GM23338 (cell line): ENCODE measurements at regions not wholly inside any gene's neighbourhood (a gene's known extent, or its start where the extent isn't known, plus 50 kb on each side); places are given as distances from the start of the nearest gene placed in this dataset.

ENCODE experiments used
- ATAC-seq: fragments of 200-7000 bp; cut with Tn5 transposase; 3 replicates; pipeline ENCODE4 v1.9.1; 2020
- DNase-seq: peaks from one replicate; pipeline ENCODE4 v3.0.0-alpha.2; 2015; ENCODE audit warnings: low spot score
- H2AFZ ChIP-seq: fragments of 200-600 bp; sonication (generic); 2 replicates; pipeline ENCODE4 v1.8.0; 2016; ENCODE audit warnings: antibody characterized with exemption, mild to moderate bottlenecking, moderate library complexity
- H3F3A ChIP-seq: fragments of 200-600 bp; sonication (generic); replicated peaks from 2 replicates; pipeline ENCODE4 v1.8.0; 2017; ENCODE audit warnings: antibody characterized with exemption, mixed run types, low read depth
- H3K27ac ChIP-seq: fragments of 200-600 bp; sonication (generic); 2 replicates; pipeline ENCODE4 v1.6.1; 2016; ENCODE audit warnings: low read depth
- H3K27me3 ChIP-seq: fragments of 200-600 bp; sonication (generic); 2 replicates; pipeline ENCODE4 v1.8.0; 2016; ENCODE audit warnings: mild to moderate bottlenecking, mixed run types, moderate library complexity; ENCODE audit not compliant: insufficient read depth
- H3K36me3 ChIP-seq: fragments of 200-600 bp; sonication (generic); 2 replicates; pipeline ENCODE4 v1.8.0; 2016; ENCODE audit warnings: mild to moderate bottlenecking; ENCODE audit not compliant: insufficient read depth
- H3K4me1 ChIP-seq: fragments of 200-600 bp; sonication (generic); 2 replicates; pipeline ENCODE4 v1.8.0; 2016; ENCODE audit warnings: mild to moderate bottlenecking, moderate library complexity; ENCODE audit not compliant: insufficient read depth
- H3K4me2 ChIP-seq: fragments of 200-600 bp; sonication (generic); 2 replicates; pipeline ENCODE4 v1.7.1; 2017; ENCODE audit warnings: mixed run types
- H3K4me3 ChIP-seq: fragments of 200-600 bp; sonication (generic); 2 replicates; pipeline ENCODE4 v1.6.1; 2016; ENCODE audit warnings: mixed run types
- H3K79me2 ChIP-seq: fragments of 200-600 bp; sonication (generic); replicated peaks from 2 replicates; pipeline ENCODE4 v1.8.0; 2017; ENCODE audit warnings: mild to moderate bottlenecking; ENCODE audit not compliant: insufficient read depth
- H3K9me2 ChIP-seq: fragments of 200-600 bp; sonication (generic); 2 replicates; pipeline ENCODE4 v1.8.0; 2017; ENCODE audit not compliant: insufficient read depth
- H4K20me1 ChIP-seq: fragments of 200-600 bp; sonication (generic); replicated peaks from 2 replicates; pipeline ENCODE4 v1.8.0; 2017; ENCODE audit warnings: mild to moderate bottlenecking; ENCODE audit not compliant: insufficient read depth
- H3K27ac Mint-ChIP-seq: 2 replicates; pipeline ENCODE4 v1.8.0; 2020; ENCODE audit warnings: inconsistent platforms, mild to moderate bottlenecking, moderate library complexity, mixed read lengths
- H3K27me3 Mint-ChIP-seq: 3 replicates; pipeline ENCODE4 v1.8.0; 2022; ENCODE audit warnings: low read depth, mild to moderate bottlenecking, moderate library complexity, mixed read lengths, inconsistent platforms; ENCODE audit not compliant: insufficient read depth, poor library complexity
- H3K36me3 Mint-ChIP-seq: 3 replicates; pipeline ENCODE4 v1.8.0; 2021; ENCODE audit warnings: low read depth, mild to moderate bottlenecking, inconsistent platforms, moderate library complexity, mixed read lengths
- H3K4me1 Mint-ChIP-seq: 3 replicates; pipeline ENCODE4 v1.8.0; 2020; ENCODE audit warnings: mild to moderate bottlenecking, inconsistent platforms, mixed read lengths
- H3K4me3 Mint-ChIP-seq: 3 replicates; pipeline ENCODE4 v1.8.0; 2021; ENCODE audit warnings: moderate library complexity, mild to moderate bottlenecking, inconsistent platforms, mixed read lengths
- H3K9me3 Mint-ChIP-seq: 3 replicates; pipeline ENCODE4 v1.8.0; 2020; ENCODE audit warnings: moderate library complexity, mild to moderate bottlenecking, inconsistent platforms, mixed read lengths
- CREB1 ChIP-seq: fragments of 250-450 bp; sonication (Bioruptor Pico); IDR thresholded peaks from 2 replicates; pipeline ENCODE4 v1.5.0; 2020; ENCODE audit warnings: low read depth, mild to moderate bottlenecking, moderate library complexity
- EZH2 ChIP-seq: fragments of 200-600 bp; sonication (generic); IDR thresholded peaks from one replicate; pipeline ENCODE4 v1.8.0; 2017; ENCODE audit warnings: antibody characterized with exemption, mild to moderate bottlenecking, low read depth; ENCODE audit not compliant: unreplicated experiment
- EZH2phosphoT487 ChIP-seq: fragments of 200-600 bp; sonication (generic); IDR thresholded peaks from one replicate; pipeline ENCODE4 v1.8.1; 2018; ENCODE audit warnings: antibody characterized with exemption; ENCODE audit not compliant: unreplicated experiment
- JUNB ChIP-seq: IDR thresholded peaks from one replicate; pipeline ENCODE4 v1.6.1; 2016; ENCODE audit warnings: antibody characterized with exemption; ENCODE audit not compliant: unreplicated experiment
- POLR2AphosphoS5 ChIP-seq: IDR thresholded peaks from 2 replicates; pipeline ENCODE4 v1.6.1; 2016; ENCODE audit warnings: antibody characterized with exemption, low read depth
- STAT1 ChIP-seq: IDR thresholded peaks from one replicate; pipeline ENCODE4 v1.6.1; 2016; ENCODE audit warnings: antibody characterized with exemption; ENCODE audit not compliant: unreplicated experiment
- ZNF114 ChIP-seq: fragments of 250-450 bp; sonication (Bioruptor Pico); IDR thresholded peaks from 2 replicates; pipeline ENCODE4 v1.5.0; 2020; ENCODE audit warnings: mild to moderate bottlenecking, moderate library complexity
- ZNF462 ChIP-seq: fragments of 250-450 bp; sonication (Bioruptor Pico); IDR thresholded peaks from 2 replicates; pipeline ENCODE4 v1.5.0; 2020; ENCODE audit warnings: mild to moderate bottlenecking, moderate library complexity

- Histone ChIP-seq H3F3A (no peaks in the 10 kb centered on the region), H3K4me2 (no peak overlapping the region), H3K27me3 (no peaks in the 10 kb centered on the region), H3K27ac (no peak overlapping the region), H3K36me3 (no peaks in the 10 kb centered on the region), H3K4me3 (no peak overlapping the region), H3K4me1 (no peaks in the 10 kb centered on the region), H3K79me2 (no peaks in the 10 kb centered on the region), H4K20me1 (no peaks in the 10 kb centered on the region), H3K9me2 (no peaks in the 10 kb centered on the region), H2AFZ (no peak overlapping the region)
- Mint-ChIP-seq H3K9me3 (no peaks in the 10 kb centered on the region), H3K4me3 (no peak overlapping the region), H3K27ac (no peak overlapping the region), H3K36me3 (no peaks in the 10 kb centered on the region), H3K27me3 (peaks cover 5% of the 10 kb centered on the region), H3K4me1 (peaks cover 16% of the 10 kb centered on the region; the same call in 2 of the 3 replicates)
- no peak for DNase-seq
- TF ChIP-seq ZNF114 (CRISPR knock-in tag) (no peak), JUNB (no peak), STAT1 (no peak), ZNF462 (CRISPR knock-in tag) (no peak), CREB1 (CRISPR knock-in tag) (no peak), EZH2 (no peak), POLR2AphosphoS5 (no peak), EZH2phosphoT487 (no peak)
- no peak for ATAC-seq
Measured at GRCh38 chrX:39944416-39944815, 153.3 kb downstream of the BCOR start.

GRCh38 chrX:39945709-39946108 is 152.0 kb downstream of the BCOR start:
- no peaks in the 10 kb centered on the region for H3K4me1 ChIP-seq
- Mint-ChIP-seq H3K36me3 (no peaks in the 10 kb centered on the region), H3K4me1 (peaks cover 16% of the 10 kb centered on the region; the same call in 2 of the 3 replicates), H3K4me3 (no peak overlapping the region), H3K9me3 (no peaks in the 10 kb centered on the region), H3K27me3 (peaks cover 5% of the 10 kb centered on the region), H3K27ac (no peak overlapping the region)
- no peaks in the 10 kb centered on the region for H3K79me2 ChIP-seq
- no peaks in the 10 kb centered on the region for H3F3A ChIP-seq
- no peaks in the 10 kb centered on the region for H3K36me3 ChIP-seq
- H4K20me1 ChIP-seq = no peaks in the 10 kb centered on the region
- H3K27ac ChIP-seq = no peak overlapping the region
- ATAC-seq (no peak), DNase-seq (no peak)
- H3K9me2 ChIP-seq = no peaks in the 10 kb centered on the region
- H3K4me2 ChIP-seq = no peak overlapping the region
- H3K4me3 ChIP-seq = no peak overlapping the region
- no peaks in the 10 kb centered on the region for H3K27me3 ChIP-seq
- H2AFZ ChIP-seq = no peak overlapping the region
- TF ChIP-seq ZNF462 (CRISPR knock-in tag) (no peak), ZNF114 (CRISPR knock-in tag) (no peak), EZH2phosphoT487 (no peak), JUNB (no peak)
